Endothelial cell (in vitro differentiated cells): ENCODE measurements at regions not wholly inside any gene's neighbourhood (a gene's known extent, or its start where the extent isn't known, plus 50 kb on each side); places are given as distances from the start of the nearest gene placed in this dataset.
A peak's percentile ranks its signal among the peaks of the same experiment; 100 is the strongest.

Experiments
- DNase-seq: peaks from one replicate; pipeline ENCODE4 v3.0.0; 2021; ENCODE audit warnings: low spot score
- H3K27ac Mint-ChIP-seq: one replicate; pipeline ENCODE4 v1.8.0; 2021; ENCODE audit warnings: mixed read lengths, inconsistent platforms; ENCODE audit not compliant: unreplicated experiment
- H3K27me3 Mint-ChIP-seq: one replicate; pipeline ENCODE4 v1.8.0; 2021; ENCODE audit warnings: mild to moderate bottlenecking, moderate library complexity, mixed read lengths, inconsistent platforms; ENCODE audit not compliant: unreplicated experiment
- H3K36me3 Mint-ChIP-seq: one replicate; pipeline ENCODE4 v1.8.0; 2021; ENCODE audit warnings: mild to moderate bottlenecking, low read depth, mixed read lengths, inconsistent platforms; ENCODE audit not compliant: unreplicated experiment
- H3K4me1 Mint-ChIP-seq: one replicate; pipeline ENCODE4 v1.8.0; 2021; ENCODE audit warnings: mild to moderate bottlenecking, mixed read lengths, inconsistent platforms; ENCODE audit not compliant: unreplicated experiment
- H3K4me3 Mint-ChIP-seq: one replicate; pipeline ENCODE4 v1.8.0; 2021; ENCODE audit warnings: mild to moderate bottlenecking, mixed read lengths, inconsistent platforms; ENCODE audit not compliant: unreplicated experiment
- H3K9me3 Mint-ChIP-seq: one replicate; pipeline ENCODE4 v1.8.0; 2021; ENCODE audit warnings: mixed read lengths, inconsistent platforms; ENCODE audit not compliant: unreplicated experiment
- CTCF ChIP-seq: fragments of 200-600 bp; sonication (generic); IDR thresholded peaks from one replicate; pipeline ENCODE4 v1.5.0; 2021; ENCODE audit warnings: antibody characterized with exemption; ENCODE audit not compliant: unreplicated experiment

- Mint-ChIP-seq H3K27me3 (peaks cover 1% of the 10 kb centered on the region), H3K9me3 (no peaks in the 10 kb centered on the region), H3K4me1 (peaks cover 3% of the 10 kb centered on the region), H3K36me3 (no peaks in the 10 kb centered on the region), H3K27ac (no peak overlapping the region), H3K4me3 (no peak overlapping the region)
- DNase-seq: peak; percentile 90
- TF ChIP-seq CTCF: peak; percentile 95
Measured at GRCh38 chr1:209435654-209436566, 147.6 kb upstream of the CAMK1G start.

- Mint-ChIP-seq H3K27ac (no peak overlapping the region), H3K27me3 (peaks cover 1% of the 10 kb centered on the region), H3K4me3 (no peak overlapping the region), H3K4me1 (no peaks in the 10 kb centered on the region), H3K9me3 (no peaks in the 10 kb centered on the region), H3K36me3 (no peaks in the 10 kb centered on the region)
- DNase-seq: no peak
- TF ChIP-seq CTCF: no peak
Measured at GRCh38 chr1:209439828-209440227, 143.7 kb upstream of the CAMK1G start.

- Mint-ChIP-seq H3K27ac (no peak overlapping the region), H3K36me3 (no peaks in the 10 kb centered on the region), H3K9me3 (no peaks in the 10 kb centered on the region), H3K4me1 (no peaks in the 10 kb centered on the region), H3K4me3 (no peak overlapping the region), H3K27me3 (no peaks in the 10 kb centered on the region)
- no peak for TF ChIP-seq CTCF
- no peak for DNase-seq
Measured at GRCh38 chr1:209443361-209443931, 140.1 kb upstream of the CAMK1G start.

- no peaks in the 10 kb centered on the region for H3K9me3 Mint-ChIP-seq
- no peaks in the 10 kb centered on the region for H3K36me3 Mint-ChIP-seq
- H3K27ac Mint-ChIP-seq: no peak overlapping the region
- no peak overlapping the region for H3K4me3 Mint-ChIP-seq
- TF ChIP-seq CTCF: no peak
- H3K4me1 Mint-ChIP-seq: no peaks in the 10 kb centered on the region
- DNase-seq: no peak
- H3K27me3 Mint-ChIP-seq: no peaks in the 10 kb centered on the region
Measured at GRCh38 chr1:209443975-209444651, 139.4 kb upstream of the CAMK1G start.
